ENCODE measurements at regions not wholly inside any gene's neighbourhood (a gene's known extent, or its start where the extent isn't known, plus 50 kb on each side); places are given as distances from the start of the nearest gene placed in this dataset.

GRCh38 chr14:30482276-30482675 lies 76.7 kb upstream of the G2E3 start:
- Histone ChIP-seq H3K9ac (ENCODE audit: low read length) (no peak overlapping the region), H3K27ac (ENCODE audit: low read length) (no peak overlapping the region), H3K79me2 (ENCODE audit: low read length) (no peaks in the 10 kb centered on the region), H3K36me3 (replicated peaks; ENCODE audit: insufficient read depth, low read length) (no peaks in the 10 kb centered on the region), H2AFZ (ENCODE audit: low read length) (no peak overlapping the region), H3K9me3 (replicated peaks; ENCODE audit: insufficient read depth, low read length) (no peaks in the 10 kb centered on the region), H3K4me2 (ENCODE audit: low read depth, low read length) (no peak overlapping the region), H3K4me3 (ENCODE audit: low read length) (no peak overlapping the region), H3F3A (ENCODE audit: insufficient read depth, low read length) (no peaks in the 10 kb centered on the region), H3K27me3 (replicated peaks; ENCODE audit: insufficient read depth, low read length) (no peaks in the 10 kb centered on the region), H3K4me1 (ENCODE audit: low read length) (no peaks in the 10 kb centered on the region), H4K20me1 (ENCODE audit: insufficient read depth, low read length) (no peaks in the 10 kb centered on the region), H3K9me2 (replicated peaks; ENCODE audit: insufficient read depth, low read length) (no peaks in the 10 kb centered on the region)
- DNase-seq = no peak
- TF ChIP-seq EZH2phosphoT487 (IDR thresholded peaks at IDR 0.05; ENCODE audit: low read length) (no peak), EZH2 (optimal IDR thresholded peaks at IDR 0.05; ENCODE audit: low read depth, low read length) (no peak)

DNA sequence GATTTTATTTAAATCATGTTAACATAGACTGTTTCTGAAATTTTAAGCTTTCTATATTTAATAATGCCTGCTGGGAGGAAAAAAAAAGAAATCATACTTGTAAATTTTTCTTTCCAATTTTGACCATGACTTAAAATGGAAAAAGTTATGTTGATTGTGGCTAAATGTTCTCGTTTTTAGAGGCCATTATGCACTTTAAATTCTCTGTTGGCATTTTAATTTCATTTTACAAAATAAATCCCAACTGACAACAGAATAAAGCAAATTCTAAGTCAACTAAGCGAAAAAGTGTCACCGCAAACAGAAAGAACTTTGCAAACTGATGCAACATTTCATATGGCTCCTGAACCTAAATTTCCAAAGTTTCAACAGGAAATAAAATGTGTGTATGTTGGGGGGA lies 74.8 kb upstream of the G2E3 start:
- no peak for DNase-seq
- Histone ChIP-seq H3K79me2 (ENCODE audit: low read length) (no peaks in the 10 kb centered on the region), H3K4me2 (ENCODE audit: low read depth, low read length) (no peak overlapping the region), H3K4me1 (ENCODE audit: low read length) (no peaks in the 10 kb centered on the region), H3K9ac (ENCODE audit: low read length) (no peak overlapping the region), H3K27ac (ENCODE audit: low read length) (no peak overlapping the region), H3K27me3 (replicated peaks; ENCODE audit: insufficient read depth, low read length) (no peaks in the 10 kb centered on the region), H3K4me3 (ENCODE audit: low read length) (no peak overlapping the region), H4K20me1 (ENCODE audit: insufficient read depth, low read length) (no peaks in the 10 kb centered on the region), H3K9me3 (replicated peaks; ENCODE audit: insufficient read depth, low read length) (no peaks in the 10 kb centered on the region), H2AFZ (ENCODE audit: low read length) (no peak overlapping the region), H3K9me2 (replicated peaks; ENCODE audit: insufficient read depth, low read length) (no peaks in the 10 kb centered on the region), H3F3A (ENCODE audit: insufficient read depth, low read length) (no peaks in the 10 kb centered on the region), H3K36me3 (replicated peaks; ENCODE audit: insufficient read depth, low read length) (no peaks in the 10 kb centered on the region)
- TF ChIP-seq, protein P1, sequence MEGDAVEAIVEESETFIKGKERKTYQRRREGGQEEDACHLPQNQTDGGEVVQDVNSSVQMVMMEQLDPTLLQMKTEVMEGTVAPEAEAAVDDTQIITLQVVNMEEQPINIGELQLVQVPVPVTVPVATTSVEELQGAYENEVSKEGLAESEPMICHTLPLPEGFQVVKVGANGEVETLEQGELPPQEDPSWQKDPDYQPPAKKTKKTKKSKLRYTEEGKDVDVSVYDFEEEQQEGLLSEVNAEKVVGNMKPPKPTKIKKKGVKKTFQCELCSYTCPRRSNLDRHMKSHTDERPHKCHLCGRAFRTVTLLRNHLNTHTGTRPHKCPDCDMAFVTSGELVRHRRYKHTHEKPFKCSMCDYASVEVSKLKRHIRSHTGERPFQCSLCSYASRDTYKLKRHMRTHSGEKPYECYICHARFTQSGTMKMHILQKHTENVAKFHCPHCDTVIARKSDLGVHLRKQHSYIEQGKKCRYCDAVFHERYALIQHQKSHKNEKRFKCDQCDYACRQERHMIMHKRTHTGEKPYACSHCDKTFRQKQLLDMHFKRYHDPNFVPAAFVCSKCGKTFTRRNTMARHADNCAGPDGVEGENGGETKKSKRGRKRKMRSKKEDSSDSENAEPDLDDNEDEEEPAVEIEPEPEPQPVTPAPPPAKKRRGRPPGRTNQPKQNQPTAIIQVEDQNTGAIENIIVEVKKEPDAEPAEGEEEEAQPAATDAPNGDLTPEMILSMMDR (IDR thresholded peaks at IDR 0.05; ENCODE audit: low read length) = no peak
- TF ChIP-seq EZH2 (optimal IDR thresholded peaks at IDR 0.05; ENCODE audit: low read depth, low read length) = no peak

- Histone ChIP-seq H3K27ac (ENCODE audit: low read length) (no peak overlapping the region), H3K9ac (ENCODE audit: low read length) (no peak overlapping the region)
Measured at GRCh38 chr14:30484976-30485375, 74.0 kb upstream of the G2E3 start.

DNA sequence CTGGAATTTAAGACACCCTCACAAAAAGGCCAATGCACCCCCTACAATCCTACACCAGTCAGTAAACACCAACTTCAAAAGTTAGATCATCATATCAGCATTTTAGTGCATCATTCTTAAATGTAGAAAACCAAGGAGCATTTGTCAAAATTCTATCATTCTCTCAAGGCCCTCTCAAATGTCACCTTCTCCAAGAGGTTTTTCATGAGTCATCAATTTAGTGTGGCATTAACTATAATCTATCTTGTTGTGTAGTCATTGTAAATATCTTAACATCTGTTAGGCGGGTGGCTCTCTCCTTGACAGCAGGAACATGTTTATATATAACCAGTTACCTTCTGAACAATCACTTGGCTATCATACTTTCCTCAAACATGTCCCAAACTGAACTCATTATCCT lies 62.1 kb upstream of the G2E3 start:
- no peak overlapping the region for H3K27ac ChIP-seq (ENCODE audit: low read length)
- no peaks in the 10 kb centered on the region for H3F3A ChIP-seq (ENCODE audit: insufficient read depth, low read length)
- H2AFZ ChIP-seq (ENCODE audit: low read length) = no peak overlapping the region
- H3K27me3 ChIP-seq (replicated peaks; ENCODE audit: insufficient read depth, low read length) = no peaks in the 10 kb centered on the region
- H3K4me3 ChIP-seq (ENCODE audit: low read length) = no peak overlapping the region
- no peaks in the 10 kb centered on the region for H3K79me2 ChIP-seq (ENCODE audit: low read length)
- no peaks in the 10 kb centered on the region for H3K9me3 ChIP-seq (replicated peaks; ENCODE audit: insufficient read depth, low read length)
- TF ChIP-seq EZH2 (optimal IDR thresholded peaks at IDR 0.05; ENCODE audit: low read depth, low read length) = no peak
- TF ChIP-seq, protein P1 (IDR thresholded peaks at IDR 0.05; ENCODE audit: low read length) = no peak
- TF ChIP-seq EZH2phosphoT487 (IDR thresholded peaks at IDR 0.05; ENCODE audit: low read length) = no peak
- H4K20me1 ChIP-seq (ENCODE audit: insufficient read depth, low read length) = no peaks in the 10 kb centered on the region
- H3K9ac ChIP-seq (ENCODE audit: low read length) = no peak overlapping the region
- no peaks in the 10 kb centered on the region for H3K9me2 ChIP-seq (replicated peaks; ENCODE audit: insufficient read depth, low read length)
- no peaks in the 10 kb centered on the region for H3K36me3 ChIP-seq (replicated peaks; ENCODE audit: insufficient read depth, low read length)
- no peak overlapping the region for H3K4me2 ChIP-seq (ENCODE audit: low read depth, low read length)
- H3K4me1 ChIP-seq (ENCODE audit: low read length) = no peaks in the 10 kb centered on the region
- no peak for DNase-seq

More at GRCh38 chr14:30484976-30485375, 74.0 kb upstream of the G2E3 start:
- Histone ChIP-seq H3K4me2 (ENCODE audit: low read depth, low read length) (no peak overlapping the region), H3K9me2 (replicated peaks; ENCODE audit: insufficient read depth, low read length) (no peaks in the 10 kb centered on the region), H4K20me1 (ENCODE audit: insufficient read depth, low read length) (no peaks in the 10 kb centered on the region), H3K4me3 (ENCODE audit: low read length) (no peak overlapping the region), H3F3A (ENCODE audit: insufficient read depth, low read length) (no peaks in the 10 kb centered on the region), H2AFZ (ENCODE audit: low read length) (no peak overlapping the region), H3K79me2 (ENCODE audit: low read length) (no peaks in the 10 kb centered on the region), H3K36me3 (replicated peaks; ENCODE audit: insufficient read depth, low read length) (no peaks in the 10 kb centered on the region), H3K9me3 (replicated peaks; ENCODE audit: insufficient read depth, low read length) (no peaks in the 10 kb centered on the region), H3K27me3 (replicated peaks; ENCODE audit: insufficient read depth, low read length) (no peaks in the 10 kb centered on the region), H3K4me1 (ENCODE audit: low read length) (no peaks in the 10 kb centered on the region)
- DNase-seq = no peak
- TF ChIP-seq EZH2 (optimal IDR thresholded peaks at IDR 0.05; ENCODE audit: low read depth, low read length) (no peak), EZH2phosphoT487 (IDR thresholded peaks at IDR 0.05; ENCODE audit: low read length) (no peak)
- TF ChIP-seq, protein P1 (IDR thresholded peaks at IDR 0.05; ENCODE audit: low read length) = no peak
